ENCODE measurements at regions not wholly inside any gene's neighbourhood (a gene's known extent, or its start where the extent isn't known, plus 50 kb on each side); places are given as distances from the start of the nearest gene placed in this dataset.

DNA sequence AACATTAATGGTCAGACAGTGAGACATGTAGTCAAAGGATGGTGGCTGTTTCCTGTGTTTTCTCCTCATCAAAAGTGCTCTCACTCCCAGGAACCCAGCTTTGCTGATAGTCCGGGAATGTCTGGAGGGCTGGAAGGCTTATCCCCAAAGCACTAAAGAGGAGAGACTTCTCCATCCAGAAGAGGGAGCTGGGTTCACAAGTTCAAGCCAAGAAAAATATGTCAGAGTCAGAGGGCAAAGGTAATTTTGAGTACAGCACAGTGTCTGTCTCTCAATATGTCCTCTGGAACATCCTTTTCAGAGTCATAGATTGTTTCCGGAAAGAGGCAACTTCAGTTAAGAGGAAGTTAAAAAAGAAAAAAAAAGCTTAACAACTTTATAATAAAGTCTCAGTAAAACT is 281.5 kb upstream of the PHYHIPL start:
- TF ChIP-seq CTCF (IDR thresholded peaks at IDR 0.05) (no peak), POLR2A (IDR thresholded peaks at IDR 0.05) (no peak)

All from suprapubic skin (tissue), 3 donors.